K562 (cell line): ENCODE measurements at regions not wholly inside any gene's neighbourhood (a gene's known extent, or its start where the extent isn't known, plus 50 kb on each side); places are given as distances from the start of the nearest gene placed in this dataset.

Experiments used
- CBFB ChIP-seq: sonication (generic); formaldehyde crosslinking; IDR thresholded peaks from 2 replicates; pipeline ENCODE4 v1.4.0; 2020; ENCODE audit warnings: mild to moderate bottlenecking, missing genetic modification reagents
- CHD2 ChIP-seq: IDR thresholded peaks from 2 replicates; pipeline ENCODE4 v1.6.1; 2011; ENCODE audit warnings: low read depth, low read length
- CTCF ChIP-seq, 3 experiments: IDR thresholded peaks in 2 of 3; conservative IDR thresholded peaks in 1 of 3; 2 replicates each; pipeline ENCODE4 v1.5.1; 2011 to 2012; ENCODE audit warnings: low read length in 3 of 3, mild to moderate bottlenecking in 3 of 3, control low read depth in 2 of 3, improper control_type of control experiment in 1 of 3, inconsistent platforms in 1 of 3, low read depth in 1 of 3, mixed read lengths in 1 of 3, moderate library complexity in 1 of 3; ENCODE audit not compliant: insufficient read depth in 2 of 3
- ELF1 ChIP-seq: fragments of 200-800 bp; sonication (Bioruptor generic); IDR thresholded peaks from 2 replicates; pipeline ENCODE4 v1.6.1; 2016; ENCODE audit warnings: missing genetic modification characterization, missing compliant biosample characterization
- ETV6 ChIP-seq, 3 experiments: fragments of 150-350 bp in 1 of 3; sonication (generic) in 1 of 3; formaldehyde crosslinking in 1 of 3; IDR thresholded peaks; 2 replicates each; pipeline versions ENCODE4 v1.6.1 to v1.8.0; 2014 to 2022; ENCODE audit warnings: borderline replicate concordance in 2 of 3, low read depth in 2 of 3, antibody characterized with exemption in 1 of 3, low read length in 1 of 3, mild to moderate bottlenecking in 1 of 3, missing genetic modification reagents in 1 of 3
- MXI1 ChIP-seq: IDR thresholded peaks from 2 replicates; pipeline ENCODE4 v1.6.1; 2011; ENCODE audit warnings: low read depth, mild to moderate bottlenecking, improper control_type of control experiment, low read length
- MYC ChIP-seq, 2 experiments: fragments of 250-450 bp in 1 of 2; sonication (Bioruptor Pico) in 1 of 2; IDR thresholded peaks; 2 replicates each; pipeline versions ENCODE4 v1.5.1 to v1.6.1; 2012 to 2021; ENCODE audit warnings: low read depth in 2 of 2, borderline replicate concordance in 1 of 2, improper control_type of control experiment in 1 of 2, low read length in 1 of 2, mild to moderate bottlenecking in 1 of 2, moderate library complexity in 1 of 2
- SIN3A ChIP-seq, 2 experiments: fragments of 150-350 bp in 1 of 2; IDR thresholded peaks; 2 replicates each; pipeline ENCODE4 v1.6.1; 2011 to 2016; ENCODE audit warnings: borderline replicate concordance in 2 of 2, low read depth in 2 of 2, low read length in 2 of 2, mild to moderate bottlenecking in 2 of 2, moderate library complexity in 2 of 2; ENCODE audit not compliant: control insufficient read depth in 1 of 2
- SMAD1 ChIP-seq: fragments of 150-350 bp; IDR thresholded peaks from 2 replicates; pipeline ENCODE4 v1.6.1; 2014; ENCODE audit warnings: low read length, low read depth; ENCODE audit not compliant: partially characterized antibody
- TAF1 ChIP-seq: IDR thresholded peaks from 2 replicates; pipeline ENCODE4 v1.6.1; 2011; ENCODE audit warnings: mild to moderate bottlenecking, low read length, moderate library complexity; ENCODE audit not compliant: insufficient read depth, control insufficient read depth, severe bottlenecking; ENCODE audit errors: extremely low read depth
- ZNF217 ChIP-seq: sonication (generic); formaldehyde crosslinking; IDR thresholded peaks from 2 replicates; pipeline ENCODE4 v1.8.0; 2022; ENCODE audit warnings: mild to moderate bottlenecking, missing genetic modification reagents
- ZNF263 ChIP-seq: sonication (generic); formaldehyde crosslinking; IDR thresholded peaks from 2 replicates; pipeline ENCODE4 v1.8.0; 2022; ENCODE audit warnings: mild to moderate bottlenecking, missing genetic modification reagents, borderline replicate concordance

GRCh38 chr5:52255308-52255707 is 532.4 kb upstream of the ITGA1 start:
- TF ChIP-seq ZNF263 (CRISPR knock-in tag), result no peak
- TF ChIP-seq CTCF (IDR thresholded peaks at IDR 0.05 in 2 of 3, conservative IDR thresholded peaks at IDR 0.05 in 1 of 3; ENCODE audit: insufficient read depth in 2 of 3, low read depth in 1 of 3, low read length in 3 of 3), result no peak
- TF ChIP-seq ZNF217, result no peak
- no peak for TF ChIP-seq CHD2
- no peak for TF ChIP-seq ELF1 (tag)
- TF ChIP-seq SMAD1, result no peak
- TF ChIP-seq CBFB (CRISPR knock-in tag), result no peak
- no peak for TF ChIP-seq MYC (IDR thresholded peaks at IDR 0.05; ENCODE audit: low read depth, low read length)
- no peak for TF ChIP-seq MYC (CRISPR knock-in tag; IDR thresholded peaks at IDR 0.05; ENCODE audit: borderline replicate concordance, low read depth)
- no peak for TF ChIP-seq TAF1
- no peak for TF ChIP-seq MXI1
- TF ChIP-seq SIN3A (IDR thresholded peaks at IDR 0.05; ENCODE audit: borderline replicate concordance in 2 of 2, control insufficient read depth in 1 of 2, low read depth in 2 of 2, low read length in 2 of 2), result no peak
- no peak for TF ChIP-seq ETV6 (IDR thresholded peaks at IDR 0.05; ENCODE audit: borderline replicate concordance in 1 of 2, low read depth in 2 of 2, low read length in 1 of 2)
- TF ChIP-seq ETV6 (CRISPR knock-in tag; IDR thresholded peaks at IDR 0.05; ENCODE audit: borderline replicate concordance), result no peak
